GM23338 (cell line): ENCODE measurements at regions not wholly inside any gene's neighbourhood (a gene's known extent, or its start where the extent isn't known, plus 50 kb on each side); places are given as distances from the start of the nearest gene placed in this dataset.

Experiments
- ATAC-seq: fragments of 200-7000 bp; cut with Tn5 transposase; 3 replicates; pipeline ENCODE4 v1.9.1; 2020
- DNase-seq: peaks from one replicate; pipeline ENCODE4 v3.0.0-alpha.2; 2015; ENCODE audit warnings: low spot score
- H2AFZ ChIP-seq: fragments of 200-600 bp; sonication (generic); 2 replicates; pipeline ENCODE4 v1.8.0; 2016; ENCODE audit warnings: antibody characterized with exemption, mild to moderate bottlenecking, moderate library complexity
- H3F3A ChIP-seq: fragments of 200-600 bp; sonication (generic); replicated peaks from 2 replicates; pipeline ENCODE4 v1.8.0; 2017; ENCODE audit warnings: antibody characterized with exemption, mixed run types, low read depth
- H3K27ac ChIP-seq: fragments of 200-600 bp; sonication (generic); 2 replicates; pipeline ENCODE4 v1.6.1; 2016; ENCODE audit warnings: low read depth
- H3K27me3 ChIP-seq: fragments of 200-600 bp; sonication (generic); 2 replicates; pipeline ENCODE4 v1.8.0; 2016; ENCODE audit warnings: mild to moderate bottlenecking, mixed run types, moderate library complexity; ENCODE audit not compliant: insufficient read depth
- H3K36me3 ChIP-seq: fragments of 200-600 bp; sonication (generic); 2 replicates; pipeline ENCODE4 v1.8.0; 2016; ENCODE audit warnings: mild to moderate bottlenecking; ENCODE audit not compliant: insufficient read depth
- H3K4me1 ChIP-seq: fragments of 200-600 bp; sonication (generic); 2 replicates; pipeline ENCODE4 v1.8.0; 2016; ENCODE audit warnings: mild to moderate bottlenecking, moderate library complexity; ENCODE audit not compliant: insufficient read depth
- H3K4me2 ChIP-seq: fragments of 200-600 bp; sonication (generic); 2 replicates; pipeline ENCODE4 v1.7.1; 2017; ENCODE audit warnings: mixed run types
- H3K4me3 ChIP-seq: fragments of 200-600 bp; sonication (generic); 2 replicates; pipeline ENCODE4 v1.6.1; 2016; ENCODE audit warnings: mixed run types
- H3K79me2 ChIP-seq: fragments of 200-600 bp; sonication (generic); replicated peaks from 2 replicates; pipeline ENCODE4 v1.8.0; 2017; ENCODE audit warnings: mild to moderate bottlenecking; ENCODE audit not compliant: insufficient read depth
- H3K9me2 ChIP-seq: fragments of 200-600 bp; sonication (generic); 2 replicates; pipeline ENCODE4 v1.8.0; 2017; ENCODE audit not compliant: insufficient read depth
- H4K20me1 ChIP-seq: fragments of 200-600 bp; sonication (generic); replicated peaks from 2 replicates; pipeline ENCODE4 v1.8.0; 2017; ENCODE audit warnings: mild to moderate bottlenecking; ENCODE audit not compliant: insufficient read depth
- H3K27ac Mint-ChIP-seq: 2 replicates; pipeline ENCODE4 v1.8.0; 2020; ENCODE audit warnings: inconsistent platforms, mild to moderate bottlenecking, moderate library complexity, mixed read lengths
- H3K27me3 Mint-ChIP-seq: 3 replicates; pipeline ENCODE4 v1.8.0; 2022; ENCODE audit warnings: low read depth, mild to moderate bottlenecking, moderate library complexity, mixed read lengths, inconsistent platforms; ENCODE audit not compliant: insufficient read depth, poor library complexity
- H3K36me3 Mint-ChIP-seq: 3 replicates; pipeline ENCODE4 v1.8.0; 2021; ENCODE audit warnings: low read depth, mild to moderate bottlenecking, inconsistent platforms, moderate library complexity, mixed read lengths
- H3K4me1 Mint-ChIP-seq: 3 replicates; pipeline ENCODE4 v1.8.0; 2020; ENCODE audit warnings: mild to moderate bottlenecking, inconsistent platforms, mixed read lengths
- H3K4me3 Mint-ChIP-seq: 3 replicates; pipeline ENCODE4 v1.8.0; 2021; ENCODE audit warnings: moderate library complexity, mild to moderate bottlenecking, inconsistent platforms, mixed read lengths
- H3K9me3 Mint-ChIP-seq: 3 replicates; pipeline ENCODE4 v1.8.0; 2020; ENCODE audit warnings: moderate library complexity, mild to moderate bottlenecking, inconsistent platforms, mixed read lengths
- CREB1 ChIP-seq: fragments of 250-450 bp; sonication (Bioruptor Pico); IDR thresholded peaks from 2 replicates; pipeline ENCODE4 v1.5.0; 2020; ENCODE audit warnings: low read depth, mild to moderate bottlenecking, moderate library complexity
- CTCF ChIP-seq, 2 experiments: fragments of 200-600 bp in 1 of 2; sonication (generic) in 1 of 2; conservative IDR thresholded peaks; 2 replicates each; pipeline versions ENCODE4 v1.5.1 to v1.6.1; 2016 to 2017; ENCODE audit warnings: antibody characterized with exemption in 2 of 2, low read depth in 2 of 2, mild to moderate bottlenecking in 2 of 2, moderate library complexity in 1 of 2
- EZH2 ChIP-seq: fragments of 200-600 bp; sonication (generic); IDR thresholded peaks from one replicate; pipeline ENCODE4 v1.8.0; 2017; ENCODE audit warnings: antibody characterized with exemption, mild to moderate bottlenecking, low read depth; ENCODE audit not compliant: unreplicated experiment
- JUNB ChIP-seq: IDR thresholded peaks from one replicate; pipeline ENCODE4 v1.6.1; 2016; ENCODE audit warnings: antibody characterized with exemption; ENCODE audit not compliant: unreplicated experiment
- NANOG ChIP-seq: IDR thresholded peaks from 2 replicates; pipeline ENCODE4 v1.6.1; 2016; ENCODE audit warnings: antibody characterized with exemption, borderline replicate concordance
- ZNF114 ChIP-seq: fragments of 250-450 bp; sonication (Bioruptor Pico); IDR thresholded peaks from 2 replicates; pipeline ENCODE4 v1.5.0; 2020; ENCODE audit warnings: mild to moderate bottlenecking, moderate library complexity
- ZNF462 ChIP-seq: fragments of 250-450 bp; sonication (Bioruptor Pico); IDR thresholded peaks from 2 replicates; pipeline ENCODE4 v1.5.0; 2020; ENCODE audit warnings: mild to moderate bottlenecking, moderate library complexity

DNA sequence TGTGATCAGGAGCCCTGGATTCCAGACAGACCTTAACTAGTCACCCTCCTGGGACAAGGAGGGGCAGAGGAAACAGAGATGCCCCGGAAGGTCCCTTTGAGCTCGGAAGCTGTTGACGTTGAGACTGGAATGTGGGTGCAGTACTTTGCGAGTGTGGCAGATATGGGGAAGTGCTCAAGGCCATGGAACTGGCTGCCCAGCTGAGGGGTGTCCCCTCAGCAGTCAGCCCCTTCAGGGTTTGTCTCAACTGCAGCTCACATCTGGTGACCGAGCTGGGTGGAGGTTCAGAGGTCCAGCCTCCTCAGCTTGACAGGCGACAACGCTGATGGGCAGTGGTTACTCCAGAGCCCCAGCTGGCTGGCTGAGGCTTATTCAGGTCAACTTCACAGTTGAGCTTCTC is 150.3 kb upstream of the SNX19 start (continued):
- TF ChIP-seq ZNF462 (CRISPR knock-in tag): no peak
- no peak for TF ChIP-seq EZH2
- TF ChIP-seq JUNB: no peak
- TF ChIP-seq NANOG: no peak
- TF ChIP-seq ZNF114 (CRISPR knock-in tag): no peak

DNA sequence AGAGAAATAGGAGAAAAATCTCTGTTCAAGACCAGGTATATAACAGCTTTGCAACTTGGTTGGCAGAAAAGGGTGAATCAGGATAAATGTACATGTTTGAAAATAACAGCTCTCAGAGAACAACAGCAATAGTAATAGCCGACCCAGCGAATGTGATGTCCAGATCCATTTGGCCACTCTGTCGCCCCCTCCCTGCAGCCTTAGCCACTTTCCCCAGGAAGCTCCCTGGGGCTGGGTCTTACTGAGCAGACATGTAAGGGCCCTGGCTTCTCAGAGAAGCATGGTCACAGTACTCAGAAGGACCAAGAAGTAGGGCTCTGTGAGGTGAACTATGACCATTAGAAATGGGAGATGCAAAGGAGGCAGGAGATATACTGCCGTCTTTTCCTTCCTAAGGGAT is 154.1 kb upstream of the SNX19 start:
- peaks cover 4% of the 10 kb centered on the region for H3K27me3 Mint-ChIP-seq

More for the DNA sequence above, 154.1 kb upstream of the SNX19 start:
- no peak overlapping the region for H2AFZ ChIP-seq
- Mint-ChIP-seq H3K4me1 (no peaks in the 10 kb centered on the region; the same call in 2 of the 3 replicates), H3K9me3 (peaks cover 22% of the 10 kb centered on the region), H3K36me3 (peaks cover 15% of the 10 kb centered on the region), H3K4me3 (no peak overlapping the region), H3K27ac (no peak overlapping the region)
- H3K9me2 ChIP-seq: peaks cover 35% of the 10 kb centered on the region
- H3K4me3 ChIP-seq: no peak overlapping the region
- no peaks in the 10 kb centered on the region for H3F3A ChIP-seq
- H3K36me3 ChIP-seq: no peaks in the 10 kb centered on the region
- no peaks in the 10 kb centered on the region for H3K79me2 ChIP-seq
- H3K4me2 ChIP-seq: no peak overlapping the region
- H3K4me1 ChIP-seq: no peaks in the 10 kb centered on the region
- DNase-seq: peak; percentile 42
- peak; percentile 53 to 58 for TF ChIP-seq CTCF (conservative IDR thresholded peaks at IDR 0.05; ENCODE audit: low read depth in 2 of 2)
- no peak for TF ChIP-seq CREB1 (CRISPR knock-in tag)
- no peak overlapping the region for H3K27ac ChIP-seq
- no peaks in the 10 kb centered on the region for H3K27me3 ChIP-seq
- ATAC-seq: no peak
- H4K20me1 ChIP-seq: no peaks in the 10 kb centered on the region
